ENCODE measurements at regions not wholly inside any gene's neighbourhood (a gene's known extent, or its start where the extent isn't known, plus 50 kb on each side); places are given as distances from the start of the nearest gene placed in this dataset.
A peak's percentile ranks its signal among the peaks of the same experiment; 100 is the strongest.

GRCh38 chr7:84455788-84456187, 261.2 kb upstream of the SEMA3A start:
- Histone ChIP-seq H3K27me3 (replicated peaks in 1 of 2; ENCODE audit: control insufficient read depth in 2 of 2, insufficient read depth in 2 of 2, low read length in 1 of 2) (no peaks in the 10 kb centered on the region), H3K27ac (ENCODE audit: control insufficient read depth, insufficient read depth) (no peak overlapping the region), H3K4me2 (ENCODE audit: control insufficient read depth, insufficient read depth) (no peak overlapping the region), H3K79me2 (ENCODE audit: control insufficient read depth, insufficient read depth, low read length) (no peaks in the 10 kb centered on the region), H4K20me1 (ENCODE audit: control insufficient read depth, insufficient read depth) (no peaks in the 10 kb centered on the region), H3K36me3 (ENCODE audit: control insufficient read depth in 2 of 2, insufficient read depth in 2 of 2, low read length in 1 of 2) (no peaks in the 10 kb centered on the region), H3K4me1 (ENCODE audit: control insufficient read depth, insufficient read depth, low read length) (no peaks in the 10 kb centered on the region), H3K9me3 (replicated peaks; ENCODE audit: control insufficient read depth, insufficient read depth, low read length) (no peaks in the 10 kb centered on the region), H3K9ac (ENCODE audit: control insufficient read depth, insufficient read depth, low read length) (no peak overlapping the region), H2AFZ (ENCODE audit: control insufficient read depth, low read depth, low read length) (no peak overlapping the region), H3K4me3 (no peak overlapping the region)
- in situ Hi-C loops (cut with MboI): no loop called here
- ChIA-PET CTCF (interaction anchor here (0.9 to 2.1 kb wide), 6 partner anchors 11 to 561 kb away, joined by 3 to 14 read pairs (median 3); no protein-coding TSS in a partner anchor), POLR2A (no interaction called here), SMC1A (ENCODE audit: uncharacterized antibody, unreplicated experiment) (interaction anchor here (0.9 to 1.4 kb wide), 4 partner anchors 8 to 478 kb away, joined by 3 to 5 read pairs (median 4); no protein-coding TSS in a partner anchor), RAD21 (ENCODE audit: unreplicated experiment) (interaction anchor here (2.0 kb wide), 2 partner anchors 478 to 519 kb away, joined by 6 to 7 read pairs; no protein-coding TSS in a partner anchor)
- intact Hi-C loops (cut with micrococcal nuclease; ENCODE audit: unreplicated experiment): loop anchor here (2.0 kb wide), 1 partner anchor 479 kb away; no protein-coding TSS in a partner anchor
- FAIRE-seq (peak; percentile 7), ATAC-seq (no peak), DNase-seq (ENCODE audit: low read depth, low spot score) (no peak)
- BruUV-seq (replicated peaks): no TSS peak
- TF ChIP-seq REST (IDR thresholded peaks at IDR 0.05; ENCODE audit: low read depth, low read length) (no peak), IRF5 (IDR thresholded peaks at IDR 0.05; ENCODE audit: borderline replicate concordance) (no peak), NFYB (IDR thresholded peaks at IDR 0.05; ENCODE audit: insufficient read depth, low read depth, low read length) (no peak), SMC3 (IDR thresholded peaks at IDR 0.05; ENCODE audit: borderline replicate concordance, low read length) (no peak), CEBPZ (IDR thresholded peaks at IDR 0.05; ENCODE audit: low read depth, low read length) (no peak)
- 48% methylated on average over 1 of the region's 1 CpG for WGBS (ENCODE audit: insufficient coverage, insufficient replicate concordance, low lambda C conversion rate, missing lambda C conversion rate)

Measured in GM12878 (cell line).